Bronchial epithelial cell (primary cell): ENCODE measurements at regions not wholly inside any gene's neighbourhood (a gene's known extent, or its start where the extent isn't known, plus 50 kb on each side); places are given as distances from the start of the nearest gene placed in this dataset.

ENCODE experiments used
- DNase-seq: peaks from one replicate; pipeline ENCODE4 v3.0.0-alpha.2; 2010; ENCODE audit warnings: low read depth
- FAIRE-seq: peaks from 2 replicates; lab custom pipeline; 2011; peaks lifted over from hg19 to GRCh38; lab: Jason Lieb, UNC
- H3K27me3 ChIP-seq: 2 replicates; pipeline ENCODE4 v1.5.1; 2011; ENCODE audit warnings: low read length; ENCODE audit not compliant: control insufficient read depth, insufficient read depth
- H3K36me3 ChIP-seq: 2 replicates; pipeline ENCODE4 v1.5.1; 2011; ENCODE audit warnings: low read length; ENCODE audit not compliant: control insufficient read depth, insufficient read depth
- H3K4me3 ChIP-seq: 2 replicates; pipeline ENCODE4 v1.5.1; 2011; ENCODE audit warnings: mild to moderate bottlenecking, low read depth, low read length, control low read depth
- TF ChIP-seq, protein P1 (sequence below): IDR thresholded peaks from 2 replicates; pipeline ENCODE4 v1.5.1; 2011; ENCODE audit warnings: mild to moderate bottlenecking, moderate library complexity, low read length, control low read depth, inconsistent platforms; ENCODE audit not compliant: insufficient read depth, severe bottlenecking

GRCh38 chr3:64359735-64360134 lies 134.5 kb upstream of the PRICKLE2 start:
- Histone ChIP-seq H3K4me3 (no peak overlapping the region), H3K36me3 (no peaks in the 10 kb centered on the region), H3K27me3 (no peaks in the 10 kb centered on the region)
- FAIRE-seq (no peak), DNase-seq (no peak)
- TF ChIP-seq, protein P1, sequence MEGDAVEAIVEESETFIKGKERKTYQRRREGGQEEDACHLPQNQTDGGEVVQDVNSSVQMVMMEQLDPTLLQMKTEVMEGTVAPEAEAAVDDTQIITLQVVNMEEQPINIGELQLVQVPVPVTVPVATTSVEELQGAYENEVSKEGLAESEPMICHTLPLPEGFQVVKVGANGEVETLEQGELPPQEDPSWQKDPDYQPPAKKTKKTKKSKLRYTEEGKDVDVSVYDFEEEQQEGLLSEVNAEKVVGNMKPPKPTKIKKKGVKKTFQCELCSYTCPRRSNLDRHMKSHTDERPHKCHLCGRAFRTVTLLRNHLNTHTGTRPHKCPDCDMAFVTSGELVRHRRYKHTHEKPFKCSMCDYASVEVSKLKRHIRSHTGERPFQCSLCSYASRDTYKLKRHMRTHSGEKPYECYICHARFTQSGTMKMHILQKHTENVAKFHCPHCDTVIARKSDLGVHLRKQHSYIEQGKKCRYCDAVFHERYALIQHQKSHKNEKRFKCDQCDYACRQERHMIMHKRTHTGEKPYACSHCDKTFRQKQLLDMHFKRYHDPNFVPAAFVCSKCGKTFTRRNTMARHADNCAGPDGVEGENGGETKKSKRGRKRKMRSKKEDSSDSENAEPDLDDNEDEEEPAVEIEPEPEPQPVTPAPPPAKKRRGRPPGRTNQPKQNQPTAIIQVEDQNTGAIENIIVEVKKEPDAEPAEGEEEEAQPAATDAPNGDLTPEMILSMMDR: no peak

GRCh38 chr3:64358853-64359252 lies 133.6 kb upstream of the PRICKLE2 start:
- TF ChIP-seq, protein P1: no peak
- H3K27me3 ChIP-seq: no peaks in the 10 kb centered on the region
- no peak for FAIRE-seq

DNA sequence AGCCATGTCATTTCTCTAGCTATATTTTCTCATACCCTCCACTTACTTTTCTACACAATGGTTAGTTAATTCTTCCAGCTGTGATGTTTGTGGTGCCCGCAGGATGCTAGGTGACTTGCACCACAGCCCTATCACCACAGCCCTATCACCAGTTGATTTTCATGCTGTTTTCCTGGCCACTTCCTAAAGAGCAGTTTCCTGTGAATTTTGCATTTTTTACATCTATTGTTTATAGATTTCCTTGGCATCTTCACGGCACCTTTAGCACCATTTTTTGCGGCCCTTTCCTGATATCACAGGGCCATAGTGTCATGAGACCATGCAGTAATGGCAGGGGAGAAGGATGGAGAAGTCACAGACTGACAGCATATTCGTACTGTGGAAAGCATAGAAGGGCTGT lies 132.9 kb upstream of the PRICKLE2 start:
- TF ChIP-seq, protein P1: no peak
- no peak for DNase-seq
- no peaks in the 10 kb centered on the region for H3K27me3 ChIP-seq
- no peak for FAIRE-seq
- H3K4me3 ChIP-seq: no peak overlapping the region
- no peaks in the 10 kb centered on the region for H3K36me3 ChIP-seq

More at GRCh38 chr3:64358853-64359252, 133.6 kb upstream of the PRICKLE2 start:
- DNase-seq: no peak
- no peaks in the 10 kb centered on the region for H3K36me3 ChIP-seq
- H3K4me3 ChIP-seq: no peak overlapping the region

DNA sequence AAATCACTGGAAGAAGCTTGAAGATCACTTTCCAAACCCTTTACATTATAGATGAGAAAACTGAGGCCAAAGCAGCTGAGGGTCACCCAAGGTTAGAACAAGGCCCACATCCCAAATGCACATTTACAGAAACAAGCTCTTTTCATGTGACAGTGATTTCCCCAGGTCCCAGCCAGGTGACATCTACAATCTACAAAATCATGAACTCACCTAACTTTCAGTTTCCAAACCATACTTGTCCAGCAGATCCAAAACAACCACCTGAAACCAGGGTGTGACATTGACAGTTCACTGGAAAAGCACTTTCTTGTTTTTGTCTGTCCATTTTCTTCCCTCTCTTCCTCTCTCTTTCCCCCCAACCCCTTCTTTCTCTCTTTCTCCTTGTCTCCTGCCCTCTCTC lies 132.2 kb upstream of the PRICKLE2 start:
- Histone ChIP-seq H3K36me3 (no peaks in the 10 kb centered on the region), H3K4me3 (no peak overlapping the region), H3K27me3 (no peaks in the 10 kb centered on the region)
- FAIRE-seq (no peak), DNase-seq (no peak)
- TF ChIP-seq, protein P1: no peak

DNA sequence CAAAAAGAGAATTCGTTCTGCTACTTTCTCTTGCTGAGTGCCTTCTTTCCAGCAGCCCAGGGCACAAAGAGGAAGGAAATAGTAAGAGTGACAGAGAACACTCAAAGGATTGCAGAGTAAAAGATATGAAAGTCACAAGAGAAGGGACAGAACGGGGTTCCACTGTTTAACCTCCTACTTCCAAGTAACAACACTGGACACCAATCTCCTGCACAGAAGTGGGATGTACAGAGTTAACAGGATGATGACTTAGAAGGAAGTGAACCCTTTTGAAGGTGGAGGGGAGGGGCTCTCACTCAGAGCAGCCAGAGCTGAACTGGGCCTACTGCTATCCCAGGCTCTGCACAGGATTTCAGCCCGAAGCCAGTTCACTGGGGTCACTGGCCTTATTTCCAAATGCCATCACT lies 130.1 kb upstream of the PRICKLE2 start:
- Histone ChIP-seq H3K4me3 (no peak overlapping the region), H3K27me3 (no peaks in the 10 kb centered on the region), H3K36me3 (no peaks in the 10 kb centered on the region)
- DNase-seq: peak; percentile 62
- TF ChIP-seq, protein P1: no peak
- no peak for FAIRE-seq

DNA sequence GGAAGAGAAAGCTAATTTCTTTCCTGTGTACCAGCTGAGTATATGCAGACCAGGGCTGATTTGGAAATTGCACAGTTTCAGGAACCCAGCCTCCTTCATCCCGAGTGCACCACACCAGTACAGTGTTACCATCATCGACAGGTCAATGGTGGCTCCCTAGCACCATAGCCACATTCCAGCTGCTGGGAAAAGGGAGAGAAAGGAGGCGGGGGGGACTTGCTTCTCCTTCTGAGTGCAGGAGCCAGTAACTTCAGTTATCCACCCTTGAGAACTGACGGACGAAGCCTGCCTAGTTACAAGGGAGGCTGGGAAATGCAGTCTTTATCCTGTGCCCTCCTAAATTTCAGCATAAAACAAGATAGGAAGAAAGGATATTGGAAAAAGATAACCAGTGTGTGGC lies 129.7 kb upstream of the PRICKLE2 start:
- FAIRE-seq (no peak), DNase-seq (no peak)
- Histone ChIP-seq H3K27me3 (no peaks in the 10 kb centered on the region), H3K36me3 (no peaks in the 10 kb centered on the region), H3K4me3 (no peak overlapping the region)
- TF ChIP-seq, protein P1: no peak
